Fibroblast of skin of back (primary cell): ENCODE measurements at regions not wholly inside any gene's neighbourhood (a gene's known extent, or its start where the extent isn't known, plus 50 kb on each side); places are given as distances from the start of the nearest gene placed in this dataset.
"Not testable (repeated sequence)": the region's sequence is repeated elsewhere in the genome, so short reads cannot be mapped to it uniquely, and the experiment has no call there.

Source experiments
- DNase-seq: peaks from one replicate; pipeline ENCODE4 v3.0.0-alpha.2; 2013

DNA sequence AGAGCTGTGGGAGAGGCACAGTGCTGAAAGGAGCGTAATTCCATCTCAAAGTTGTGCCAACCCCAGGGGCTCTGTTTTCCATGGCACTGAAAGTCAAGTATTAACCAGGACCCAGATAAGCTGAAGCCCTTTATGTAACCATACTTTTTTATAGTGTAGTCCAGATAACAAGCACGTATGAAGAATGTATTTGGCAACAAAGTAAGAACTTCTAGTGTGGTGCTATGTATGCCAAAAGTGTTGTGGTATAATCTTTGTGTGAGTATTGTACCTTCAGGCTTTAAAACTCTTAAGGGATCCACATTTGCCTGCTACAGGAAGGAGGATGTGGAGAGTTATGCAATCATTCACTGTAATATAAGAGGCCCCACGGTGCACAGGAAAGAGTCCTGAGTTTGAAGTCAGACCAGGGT is 129.4 kb downstream of the IBTK start:
- no peak for DNase-seq

DNA sequence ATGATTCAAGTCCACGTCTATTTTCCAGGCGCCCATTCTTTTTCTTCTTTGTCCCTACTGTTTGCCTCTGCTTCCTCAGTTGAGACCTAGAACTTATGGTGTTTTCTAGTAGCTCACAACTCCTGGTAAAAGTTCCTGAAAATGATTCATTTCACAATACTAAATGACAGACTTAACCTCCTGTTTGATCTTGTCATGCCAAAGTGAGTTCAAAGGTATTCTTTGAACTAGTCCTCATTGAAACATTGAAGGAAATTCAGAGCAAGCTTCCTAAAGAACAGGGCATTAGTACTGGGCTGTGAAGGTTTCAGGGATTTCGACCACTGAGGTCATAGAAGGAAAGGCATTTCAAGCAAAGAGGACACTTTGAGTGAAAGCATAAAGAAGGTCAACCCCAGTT is 132.8 kb downstream of the IBTK start:
- no peak for DNase-seq

DNA sequence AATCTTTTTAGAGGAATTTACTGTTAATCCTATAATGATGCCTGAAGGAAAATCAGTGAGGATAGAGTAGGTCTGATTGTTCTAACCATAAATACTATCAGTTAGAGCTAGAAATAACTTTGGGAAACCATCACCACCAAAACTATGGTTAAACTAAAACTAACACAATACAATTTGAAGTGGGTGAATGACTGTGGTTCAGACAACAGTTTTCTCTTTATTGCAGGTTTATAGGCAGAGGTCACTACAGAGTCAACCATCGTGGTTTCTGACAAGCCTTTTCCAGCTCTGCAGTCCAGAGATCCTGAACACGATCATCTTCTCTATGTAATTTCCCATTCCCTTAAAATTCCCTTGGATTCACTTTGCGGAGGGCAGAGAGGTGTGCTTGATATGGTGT is 134.3 kb downstream of the IBTK start:
- no peak for DNase-seq

DNA sequence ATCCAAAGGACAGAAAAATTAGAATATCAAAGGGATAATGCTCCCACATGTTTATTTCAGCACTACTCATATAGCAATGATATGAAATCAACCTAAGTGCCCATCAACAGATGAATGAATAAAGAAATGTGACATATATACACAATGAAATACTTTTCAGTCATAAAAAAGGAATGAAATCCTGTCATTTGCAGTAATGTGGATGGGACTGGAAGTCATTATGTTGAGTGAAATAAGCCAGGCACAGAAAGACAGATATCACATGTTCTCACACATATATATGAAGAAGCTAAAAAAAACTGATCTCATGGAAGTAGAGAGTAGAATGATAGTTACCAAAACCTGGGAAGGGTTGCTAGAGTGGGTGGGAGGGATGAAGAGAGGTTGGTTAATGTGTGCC is 135.7 kb downstream of the IBTK start:
- no peak for DNase-seq

DNA sequence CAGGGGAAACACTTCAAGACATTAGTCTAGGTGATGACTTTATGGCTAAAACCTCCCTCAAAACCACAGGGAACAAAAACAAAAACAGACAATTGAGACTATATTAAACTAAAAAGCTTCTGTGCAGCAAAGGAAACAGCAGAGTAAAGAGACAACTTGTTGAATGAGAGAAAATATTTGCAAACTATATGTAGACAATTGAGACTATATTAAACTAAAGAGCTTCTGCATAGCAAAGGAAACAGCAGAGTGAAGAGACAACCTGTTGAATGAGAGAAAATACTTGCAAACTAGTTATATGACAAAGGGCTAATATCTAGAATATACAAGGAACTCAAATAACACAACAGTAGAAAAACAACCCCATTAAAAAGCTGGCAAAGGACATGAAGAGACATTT is 136.4 kb downstream of the IBTK start:
- no peak for DNase-seq

DNA sequence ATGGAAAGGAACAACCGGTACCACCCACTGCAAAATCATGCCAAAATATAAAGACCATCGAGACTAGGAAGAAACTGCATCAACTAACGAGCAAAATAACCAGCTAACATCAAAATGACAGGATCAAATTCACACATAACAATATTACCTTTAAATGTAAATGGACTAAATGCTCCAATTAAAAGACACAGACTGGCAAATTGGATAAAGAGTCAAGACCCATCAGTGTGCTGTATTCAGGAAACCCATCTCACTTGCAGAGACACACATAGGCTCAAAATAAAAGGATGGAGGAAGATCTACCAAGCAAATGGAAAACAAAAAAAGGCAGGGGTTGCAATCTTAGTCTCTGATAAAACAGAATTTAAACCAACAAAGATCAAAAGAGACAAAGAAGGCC is 144.4 kb downstream of the IBTK start:
- DNase-seq, result not testable (repeated sequence)

DNA sequence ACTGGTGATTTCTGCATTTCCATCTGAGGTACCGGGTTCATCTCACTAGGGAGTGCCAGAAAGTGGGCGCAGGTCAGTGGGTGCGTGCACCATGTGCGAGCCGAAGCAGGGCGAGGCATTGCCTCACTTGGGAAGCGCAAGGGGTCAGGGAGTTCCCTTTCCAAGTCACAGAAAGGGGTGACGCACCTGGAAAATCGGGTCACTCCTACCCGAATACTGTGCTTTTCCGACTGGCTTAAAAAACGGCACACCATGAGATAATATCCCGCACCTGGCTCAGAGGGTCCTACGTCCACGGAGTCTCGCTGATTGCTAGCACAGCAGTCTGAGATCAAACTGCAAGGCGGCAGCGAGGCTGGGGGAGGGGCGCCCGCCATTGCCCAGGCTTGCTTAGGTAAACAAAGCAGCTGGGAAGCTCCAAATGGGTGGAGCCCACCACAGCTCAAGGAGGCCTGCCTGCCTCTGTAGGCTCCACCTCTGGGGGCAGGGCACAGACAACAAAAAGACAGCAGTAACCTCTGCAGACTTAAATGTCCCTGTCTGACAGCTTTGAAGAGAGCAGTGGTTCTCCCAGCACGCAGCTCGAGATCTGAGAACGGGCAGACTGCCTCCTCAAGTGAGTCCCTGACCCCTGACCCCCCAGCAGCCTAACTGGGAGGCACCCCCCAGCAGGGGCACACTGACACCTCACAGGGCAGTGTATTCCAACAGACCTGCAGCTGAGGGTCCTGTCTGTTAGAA is 146.0 kb downstream of the IBTK start:
- DNase-seq, result not testable (repeated sequence)

DNA sequence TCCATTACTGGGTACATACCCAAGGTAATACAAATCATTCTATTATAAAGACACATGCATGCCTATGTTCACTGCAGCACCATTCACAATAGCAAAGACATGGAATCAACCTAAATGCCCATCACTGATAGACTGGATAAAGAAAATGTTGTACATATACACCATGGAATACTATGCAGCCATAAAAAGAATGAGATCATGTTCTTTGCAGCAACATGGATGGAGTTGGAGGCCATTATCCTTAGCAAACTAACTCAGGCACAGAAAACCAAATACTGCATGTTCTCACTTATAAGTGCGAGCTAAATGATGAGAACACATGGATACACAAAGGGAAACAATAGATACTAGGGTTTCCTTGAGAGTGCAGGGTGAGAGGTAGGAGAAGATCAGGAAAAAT is 146.8 kb downstream of the IBTK start:
- DNase-seq, result not testable (repeated sequence)

DNA sequence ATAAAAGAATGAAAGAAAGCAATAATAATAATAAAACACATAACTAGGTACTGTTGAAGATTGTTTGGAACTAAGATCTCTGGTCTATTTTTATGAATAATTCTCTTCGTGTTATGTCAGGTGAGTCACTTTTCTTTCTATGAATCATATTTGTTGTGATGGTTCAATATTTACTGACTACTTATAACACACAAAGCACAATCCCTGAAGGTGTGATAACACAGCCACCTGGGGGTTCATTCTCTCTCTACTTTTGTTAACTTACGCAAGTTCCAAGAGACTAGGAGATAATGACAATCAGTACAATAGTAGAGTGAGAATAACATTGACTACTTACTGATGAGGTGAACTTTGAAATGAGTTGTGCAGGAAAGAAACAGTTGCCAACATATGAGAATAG is 149.9 kb downstream of the IBTK start:
- no peak for DNase-seq

DNA sequence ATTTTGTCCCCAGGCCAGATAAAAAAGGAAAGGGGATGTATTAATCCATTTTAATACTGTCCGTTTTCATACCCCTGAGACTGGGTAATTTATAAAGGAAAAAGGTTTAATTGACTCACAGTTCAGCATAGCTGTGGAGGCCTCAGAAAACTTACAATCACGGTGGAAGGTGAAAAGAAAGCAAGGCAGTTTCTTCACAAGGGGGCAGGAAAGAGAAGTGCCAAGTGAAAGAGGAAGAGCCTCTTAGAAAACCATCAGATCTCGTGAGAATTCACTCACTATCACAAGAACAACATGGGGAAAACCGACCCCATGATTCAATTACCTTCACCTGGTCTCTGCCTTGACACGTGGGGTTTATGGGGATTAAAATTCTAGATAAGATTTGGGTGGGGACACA is 152.5 kb downstream of the IBTK start:
- no peak for DNase-seq

DNA sequence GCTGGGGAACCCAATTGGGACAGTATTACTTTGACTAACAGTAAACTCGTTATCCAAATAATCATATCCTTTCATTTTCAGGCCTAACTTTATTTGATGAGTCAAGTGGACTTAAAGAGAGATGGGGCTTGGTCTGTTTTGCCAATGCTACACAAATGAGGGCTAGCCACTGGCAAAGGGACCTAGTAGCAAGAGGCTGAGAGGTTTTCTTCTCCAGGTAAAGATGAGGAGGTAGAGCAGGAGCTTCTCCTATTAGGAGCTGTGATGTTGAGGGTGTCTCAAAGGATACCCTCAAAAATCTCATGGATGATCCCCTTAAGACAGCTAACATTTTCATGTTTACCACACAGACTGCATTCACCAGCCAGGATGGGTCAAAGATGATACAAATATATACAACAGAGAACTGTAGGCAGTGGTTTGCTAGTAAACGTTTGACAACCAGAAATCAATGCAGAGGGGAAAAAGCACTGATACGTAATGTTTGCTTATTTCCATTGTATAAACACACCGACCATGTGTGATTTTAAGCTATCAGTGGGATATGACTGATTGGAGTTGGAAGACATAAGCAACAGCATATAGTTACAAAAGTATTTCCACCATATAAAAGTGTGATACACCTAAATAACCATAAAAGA is 153.3 kb downstream of the IBTK start:
- no peak for DNase-seq

DNA sequence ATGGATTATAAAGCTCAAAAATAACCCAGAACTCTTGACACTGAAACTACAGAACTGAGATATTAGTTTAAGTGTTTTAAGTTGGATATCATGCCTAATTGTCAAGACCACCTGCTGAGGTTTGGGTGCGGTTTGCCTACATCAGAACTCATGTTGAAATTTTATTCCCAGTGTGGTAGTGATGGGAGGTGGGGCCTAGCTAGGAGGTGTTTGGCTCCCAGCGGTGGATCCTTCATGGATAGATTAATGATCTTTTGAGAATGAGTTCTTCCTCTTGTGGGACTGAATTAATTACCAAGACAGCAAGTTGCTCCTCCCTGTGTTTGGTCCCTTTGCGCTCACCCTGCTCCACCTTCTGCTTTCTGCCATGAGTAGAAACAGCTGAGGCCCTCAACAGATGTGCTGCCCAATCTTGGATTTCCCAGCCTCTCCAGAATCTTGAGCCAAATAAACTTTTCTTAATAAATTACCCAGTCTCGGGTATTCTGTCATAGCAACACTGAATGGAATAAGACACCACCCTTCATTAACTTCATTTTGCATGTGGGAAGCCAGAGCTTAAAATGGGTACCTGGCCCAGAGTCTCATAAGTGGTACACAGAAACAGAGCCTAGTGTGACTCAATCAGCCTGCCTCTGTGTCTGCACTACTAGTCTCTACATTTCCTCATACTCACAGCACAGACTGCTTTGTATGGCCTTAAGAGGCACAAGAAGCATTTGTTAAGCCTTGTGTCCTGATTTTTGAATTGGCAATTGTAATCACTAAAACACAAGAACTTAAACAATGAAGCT is 158.4 kb downstream of the IBTK start:
- DNase-seq, result no peak

DNA sequence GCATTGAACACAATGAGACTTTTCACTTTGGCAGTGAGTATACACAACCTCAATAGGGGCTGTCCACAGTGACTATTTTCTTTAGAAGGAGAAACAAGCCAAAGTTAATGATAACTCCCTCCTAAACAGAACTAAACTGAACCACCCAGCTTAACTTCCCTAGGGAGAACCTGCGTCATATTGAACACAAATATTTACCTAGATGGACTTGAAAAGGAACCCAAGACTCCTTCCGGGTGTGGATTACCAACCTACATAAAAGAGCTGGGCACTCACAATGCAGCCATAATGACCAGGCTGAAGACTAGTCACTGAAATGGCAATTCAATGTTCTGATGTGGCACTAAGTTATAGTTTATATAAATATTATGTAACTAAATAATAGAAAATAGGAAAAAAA is 160.6 kb downstream of the IBTK start:
- no peak for DNase-seq

DNA sequence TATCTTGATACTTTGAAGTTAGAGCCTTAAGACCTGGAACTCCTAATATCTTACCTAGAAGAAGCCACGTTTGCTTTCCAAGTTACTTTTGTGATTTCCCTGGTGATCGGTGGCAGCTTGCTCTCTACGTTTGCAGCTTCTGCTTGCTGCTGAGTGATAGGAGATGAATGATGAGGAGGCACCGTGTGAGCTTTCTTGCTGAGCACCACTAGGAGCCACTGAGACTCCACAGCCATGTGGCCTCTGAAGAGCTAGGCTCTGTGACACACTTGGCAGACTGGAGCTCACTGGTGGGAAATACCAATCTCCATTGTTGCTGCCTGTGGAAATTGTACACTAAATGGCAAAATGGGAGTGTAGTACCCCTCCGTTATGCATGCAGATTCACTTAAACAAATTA is 161.8 kb downstream of the IBTK start:
- no peak for DNase-seq

DNA sequence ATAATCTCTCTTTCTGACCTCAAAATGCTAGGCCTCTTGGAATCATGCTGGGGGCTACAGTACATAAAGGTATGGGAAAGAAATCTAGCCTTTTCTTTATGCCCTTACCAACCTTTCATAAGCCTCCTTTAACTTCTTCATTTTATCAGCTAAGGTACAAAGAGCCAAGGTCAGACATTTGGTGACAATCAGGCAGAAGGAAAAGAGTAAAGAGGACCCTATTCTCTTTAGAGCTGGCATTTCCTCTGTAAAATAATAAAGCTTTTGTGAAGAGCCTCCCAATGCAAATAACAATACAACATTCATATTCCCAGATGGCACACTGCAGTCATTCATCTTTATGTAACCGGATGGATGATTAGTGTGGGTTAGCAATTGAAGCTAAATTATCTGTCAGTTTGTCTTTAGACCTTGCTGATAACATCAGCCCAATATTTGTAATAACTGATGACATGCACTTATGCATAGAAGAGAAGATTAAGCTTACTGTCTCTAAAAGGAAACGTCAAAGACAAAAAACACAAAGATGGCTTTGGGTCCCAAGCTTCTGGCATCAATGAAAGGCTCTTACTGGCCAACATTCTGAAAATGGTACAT is 163.1 kb downstream of the IBTK start:
- no peak for DNase-seq

DNA sequence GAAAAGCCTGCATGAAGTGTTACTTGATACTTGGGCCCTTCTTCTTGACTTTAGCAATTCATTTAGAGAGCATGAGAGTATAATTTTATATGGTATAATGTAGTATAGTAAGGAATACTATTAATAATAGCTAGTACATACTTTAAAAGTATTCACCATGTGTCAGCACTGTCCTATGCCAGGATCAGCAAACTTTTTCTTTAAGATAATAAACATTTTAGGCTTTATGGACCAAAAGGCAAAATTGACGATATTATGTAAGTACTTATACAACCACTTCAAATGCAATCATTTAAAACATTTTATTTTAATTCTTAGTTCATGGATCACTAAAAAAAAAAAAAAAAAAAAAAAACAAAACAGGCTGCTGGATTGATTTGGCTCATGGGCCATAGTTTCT is 163.9 kb downstream of the IBTK start:
- peak; percentile 82 for DNase-seq

DNA sequence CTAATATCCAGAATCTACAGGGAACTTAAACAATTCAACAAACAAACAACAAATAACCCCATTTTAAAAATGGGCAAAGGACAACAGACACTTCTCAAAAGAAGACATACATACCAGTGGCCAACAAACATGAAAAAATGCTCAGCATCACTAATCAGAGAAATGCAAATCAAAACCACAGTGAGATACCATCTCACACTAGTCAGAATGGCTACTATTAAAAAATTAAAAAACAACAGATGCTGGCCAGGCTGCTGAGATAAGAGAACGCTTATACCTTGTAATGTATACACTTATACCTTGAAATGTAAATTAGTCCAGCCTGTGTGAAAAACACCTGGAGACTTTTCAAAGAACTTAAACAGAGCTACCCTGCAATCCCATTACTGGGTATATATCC is 166.8 kb downstream of the IBTK start:
- peak; percentile 33 for DNase-seq

DNA sequence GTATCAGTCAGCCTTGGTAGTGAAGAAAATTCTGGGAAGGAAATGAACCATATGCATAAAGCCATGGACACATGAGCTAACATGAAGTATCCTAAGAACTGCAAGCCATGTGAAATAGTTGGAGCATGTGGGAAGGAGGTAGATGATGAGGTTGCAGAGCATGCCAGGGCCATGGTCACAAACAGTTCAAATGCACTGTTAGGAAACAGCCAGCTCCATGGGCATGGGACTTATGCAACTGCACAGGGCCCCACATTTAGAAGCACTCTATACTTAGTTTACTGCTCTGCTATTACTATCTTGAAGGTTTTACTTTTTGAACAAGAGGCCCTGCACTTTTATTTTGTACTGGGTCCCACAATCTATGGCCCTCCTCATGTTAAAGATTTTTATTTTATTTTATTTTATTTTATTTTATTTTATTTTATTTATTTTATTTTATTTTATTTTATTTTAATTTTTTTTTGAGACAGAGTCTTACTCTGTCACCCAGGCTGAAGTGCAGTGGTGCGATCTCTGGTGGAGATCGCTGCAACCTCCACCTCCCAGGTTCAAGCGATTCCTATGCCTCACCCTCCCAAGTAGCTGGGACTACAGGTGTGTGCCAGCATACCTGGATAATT is 169.1 kb downstream of the IBTK start:
- no peak for DNase-seq

DNA sequence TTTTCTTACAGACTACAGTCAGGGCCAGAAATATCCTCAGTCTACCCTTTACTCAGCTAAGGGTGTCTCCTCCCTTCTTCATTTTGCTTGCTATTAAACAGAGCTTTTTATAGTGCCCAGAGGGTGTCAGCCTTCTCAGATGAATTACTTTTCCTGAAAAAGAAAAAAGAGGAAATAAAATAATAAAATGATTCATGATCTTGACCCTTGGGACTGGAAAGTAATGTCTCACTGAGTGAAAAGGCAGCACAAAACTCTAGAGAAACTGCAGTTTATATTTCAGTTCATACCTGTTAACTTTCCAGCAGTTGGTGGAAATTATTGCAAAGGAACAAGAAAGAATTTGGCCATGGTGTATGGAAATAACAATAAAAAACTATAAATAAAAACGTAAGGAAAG is 170.6 kb downstream of the IBTK start:
- DNase-seq, result peak; percentile 59

DNA sequence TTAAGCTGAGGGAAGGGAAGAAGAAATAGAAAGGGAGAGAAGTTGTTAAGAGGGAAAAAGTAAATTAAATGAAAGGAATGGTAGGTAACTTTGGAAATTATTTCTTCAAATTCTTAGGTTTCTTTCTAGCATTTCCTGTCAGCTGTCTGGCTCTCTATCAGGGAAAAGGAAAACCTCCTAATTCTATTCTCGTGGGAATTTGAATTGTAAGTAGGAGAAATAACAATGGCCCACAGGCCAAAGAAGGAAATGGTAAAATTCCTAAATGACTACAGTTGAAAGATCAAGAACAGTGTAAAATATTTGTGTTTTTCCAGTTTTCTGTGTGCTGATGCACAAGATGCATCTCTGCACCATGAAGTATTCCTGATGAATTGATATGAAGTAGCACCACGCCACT is 173.0 kb downstream of the IBTK start:
- peak; percentile 52 for DNase-seq

DNA sequence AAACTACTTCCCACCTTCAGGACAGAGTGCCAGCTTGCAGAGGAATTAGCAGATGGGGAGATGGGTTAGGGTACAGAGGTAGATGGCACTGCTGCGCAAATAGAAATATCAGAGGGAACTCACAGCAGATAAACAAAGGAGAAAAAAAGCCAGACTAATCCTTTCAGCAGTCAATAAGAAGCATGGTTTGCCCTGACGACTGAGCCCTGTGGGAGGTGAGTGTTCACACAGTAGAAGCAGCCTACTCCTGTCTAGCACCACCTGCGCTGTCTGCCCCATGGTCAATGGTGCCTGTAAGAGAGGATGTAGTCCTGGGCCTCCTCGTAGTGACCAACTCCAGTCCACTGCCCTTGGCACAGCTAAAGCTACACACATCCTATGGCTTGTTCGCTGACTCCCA is 174.1 kb downstream of the IBTK start:
- no peak for DNase-seq

DNA sequence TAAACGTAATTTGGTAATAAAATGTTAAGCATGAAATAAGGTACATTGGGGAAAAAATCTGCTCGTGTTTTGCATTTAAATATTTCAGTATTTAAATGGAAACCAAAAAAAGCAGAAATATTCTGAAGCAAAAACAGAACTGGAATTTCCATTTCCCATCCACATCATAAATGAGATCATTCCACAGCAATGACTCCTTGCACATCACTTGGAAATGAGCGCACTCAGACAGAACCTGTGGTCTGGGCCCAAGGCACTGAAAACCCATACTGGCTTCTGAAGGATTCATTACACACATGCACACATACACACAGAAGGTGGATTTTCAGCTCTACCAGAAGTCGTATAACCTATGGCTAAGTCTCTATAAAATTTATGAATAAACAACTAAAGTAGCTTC is 174.8 kb downstream of the IBTK start:
- DNase-seq, result peak; percentile 85

DNA sequence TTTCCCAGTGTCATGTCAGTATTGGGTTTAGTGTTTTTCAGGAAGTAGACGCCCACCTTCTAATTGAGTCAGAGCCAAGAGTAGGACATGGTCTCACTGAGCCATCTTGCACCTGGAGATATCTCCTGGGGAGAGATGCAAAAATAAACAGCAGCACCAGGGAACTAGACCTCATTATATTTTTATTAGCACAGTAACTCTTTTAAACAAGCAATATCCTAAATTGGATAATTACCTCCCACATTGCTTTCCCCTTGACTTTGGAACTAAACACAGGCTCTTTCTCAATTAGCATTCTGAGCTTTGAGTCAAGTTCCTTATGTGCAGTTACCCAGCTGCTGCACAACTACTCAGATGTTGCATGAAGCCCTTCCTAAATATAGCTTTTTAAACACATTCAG is 175.4 kb downstream of the IBTK start:
- DNase-seq, result no peak
